ENCODE measurements at regions not wholly inside any gene's neighbourhood (a gene's known extent, or its start where the extent isn't known, plus 50 kb on each side); places are given as distances from the start of the nearest gene placed in this dataset.

DNA sequence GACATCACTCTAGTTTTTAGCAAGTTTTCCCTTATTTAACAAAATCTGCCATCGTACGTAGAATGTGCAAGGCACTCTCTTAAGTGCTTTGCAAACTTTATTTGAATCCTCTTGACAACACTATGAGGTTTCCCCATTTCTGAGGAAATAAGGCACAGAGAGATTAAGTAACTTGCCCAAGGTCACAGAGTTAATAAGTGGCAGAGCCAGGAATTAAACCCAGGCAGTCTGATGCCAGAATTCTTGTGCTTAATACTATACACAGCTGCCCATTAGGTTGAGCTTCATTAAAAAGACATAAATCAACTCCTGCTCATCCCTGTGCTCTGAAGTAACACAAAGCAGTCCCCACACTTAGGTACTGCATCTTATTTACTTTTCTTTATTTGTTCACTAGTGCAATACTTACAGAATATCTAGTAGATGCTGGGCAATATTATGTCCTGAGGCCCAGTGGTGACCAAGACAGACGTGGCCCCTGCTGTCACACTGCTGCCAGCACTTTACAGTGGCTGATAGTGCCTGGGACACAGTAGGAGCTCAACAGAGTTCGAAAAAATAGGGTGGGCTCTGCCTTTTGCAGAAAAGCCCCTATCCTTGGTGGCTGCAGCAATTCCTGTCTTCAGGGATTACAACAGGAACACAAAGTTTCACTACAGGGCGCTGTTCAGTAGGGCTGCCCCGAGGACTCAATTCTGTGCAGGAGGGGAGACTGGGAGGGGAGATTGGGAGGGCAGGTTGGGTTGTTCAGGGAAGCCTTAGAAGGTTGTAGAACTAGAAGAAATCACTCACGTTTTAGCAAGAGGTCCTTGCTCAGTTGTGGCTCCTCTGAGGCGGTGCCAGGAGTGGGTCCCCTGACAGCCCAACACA lies 138.3 kb upstream of the TPM1 start:
- CTCF ChIA-PET = no interaction called here
- H3K27ac Mint-ChIP-seq = no peak overlapping the region

DNA sequence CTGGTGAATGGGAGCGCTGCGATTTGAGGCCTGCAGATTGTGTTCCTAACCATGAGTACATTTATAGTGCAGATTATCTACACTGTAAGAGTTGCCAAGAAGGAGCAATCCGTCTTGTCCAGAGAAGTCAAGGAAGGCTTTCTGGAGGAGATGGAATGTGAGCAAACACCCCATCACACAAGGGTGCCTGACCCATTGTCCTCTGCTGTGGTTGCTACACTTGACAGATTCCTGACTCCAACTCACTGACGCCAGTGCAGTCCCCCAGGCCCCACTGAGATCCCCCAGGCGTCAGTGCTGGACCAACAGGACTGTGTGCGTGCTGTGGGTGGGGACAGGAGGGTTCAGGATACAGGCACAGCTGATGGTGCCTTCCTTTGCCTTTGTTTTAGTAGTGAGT lies 135.9 kb upstream of the TPM1 start:
- H3K4me1 Mint-ChIP-seq = peaks cover 27% of the 10 kb centered on the region
- no peaks in the 10 kb centered on the region for H3K27me3 Mint-ChIP-seq (ENCODE audit: low read depth)
- DNase-seq (ENCODE audit: low spot score) (no peak), ATAC-seq (no peak)
- no peak overlapping the region for H3K4me3 Mint-ChIP-seq
- H3K9me3 Mint-ChIP-seq = peaks cover 4% of the 10 kb centered on the region; the same call in 1 of the 2 replicates
- H3K27ac Mint-ChIP-seq = no peak overlapping the region
- POLR2A ChIA-PET = no interaction called here
- CTCF ChIA-PET = no interaction called here
- no peaks in the 10 kb centered on the region for H3K36me3 Mint-ChIP-seq
- TF ChIP-seq, protein P1, sequence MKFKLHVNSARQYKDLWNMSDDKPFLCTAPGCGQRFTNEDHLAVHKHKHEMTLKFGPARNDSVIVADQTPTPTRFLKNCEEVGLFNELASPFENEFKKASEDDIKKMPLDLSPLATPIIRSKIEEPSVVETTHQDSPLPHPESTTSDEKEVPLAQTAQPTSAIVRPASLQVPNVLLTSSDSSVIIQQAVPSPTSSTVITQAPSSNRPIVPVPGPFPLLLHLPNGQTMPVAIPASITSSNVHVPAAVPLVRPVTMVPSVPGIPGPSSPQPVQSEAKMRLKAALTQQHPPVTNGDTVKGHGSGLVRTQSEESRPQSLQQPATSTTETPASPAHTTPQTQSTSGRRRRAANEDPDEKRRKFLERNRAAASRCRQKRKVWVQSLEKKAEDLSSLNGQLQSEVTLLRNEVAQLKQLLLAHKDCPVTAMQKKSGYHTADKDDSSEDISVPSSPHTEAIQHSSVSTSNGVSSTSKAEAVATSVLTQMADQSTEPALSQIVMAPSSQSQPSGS (CRISPR knock-in tag; IDR thresholded peaks at IDR 0.05; ENCODE audit: borderline replicate concordance, low read depth) = no peak
- TF ChIP-seq, protein P2, sequence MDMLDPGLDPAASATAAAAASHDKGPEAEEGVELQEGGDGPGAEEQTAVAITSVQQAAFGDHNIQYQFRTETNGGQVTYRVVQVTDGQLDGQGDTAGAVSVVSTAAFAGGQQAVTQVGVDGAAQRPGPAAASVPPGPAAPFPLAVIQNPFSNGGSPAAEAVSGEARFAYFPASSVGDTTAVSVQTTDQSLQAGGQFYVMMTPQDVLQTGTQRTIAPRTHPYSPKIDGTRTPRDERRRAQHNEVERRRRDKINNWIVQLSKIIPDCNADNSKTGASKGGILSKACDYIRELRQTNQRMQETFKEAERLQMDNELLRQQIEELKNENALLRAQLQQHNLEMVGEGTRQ (CRISPR knock-in tag; IDR thresholded peaks at IDR 0.05) = no peak
- TF ChIP-seq NFATC4 (CRISPR knock-in tag; IDR thresholded peaks at IDR 0.05) (no peak), NR1H2 (CRISPR knock-in tag; IDR thresholded peaks at IDR 0.05) (no peak), JUN (CRISPR knock-in tag; IDR thresholded peaks at IDR 0.05) (no peak), RELA (CRISPR knock-in tag; IDR thresholded peaks at IDR 0.05; ENCODE audit: borderline replicate concordance) (no peak), TCF7 (CRISPR knock-in tag; IDR thresholded peaks at IDR 0.05; ENCODE audit: low read depth) (no peak), NR3C1 (CRISPR knock-in tag; conservative IDR thresholded peaks at IDR 0.05; ENCODE audit: low read depth) (no peak), ESRRA (CRISPR knock-in tag; IDR thresholded peaks at IDR 0.05; ENCODE audit: borderline replicate concordance) (no peak), CREB1 (CRISPR knock-in tag; IDR thresholded peaks at IDR 0.05) (no peak), NFYB (CRISPR knock-in tag; conservative IDR thresholded peaks at IDR 0.05; ENCODE audit: low read depth) (no peak)
- TF ChIP-seq, protein P3, sequence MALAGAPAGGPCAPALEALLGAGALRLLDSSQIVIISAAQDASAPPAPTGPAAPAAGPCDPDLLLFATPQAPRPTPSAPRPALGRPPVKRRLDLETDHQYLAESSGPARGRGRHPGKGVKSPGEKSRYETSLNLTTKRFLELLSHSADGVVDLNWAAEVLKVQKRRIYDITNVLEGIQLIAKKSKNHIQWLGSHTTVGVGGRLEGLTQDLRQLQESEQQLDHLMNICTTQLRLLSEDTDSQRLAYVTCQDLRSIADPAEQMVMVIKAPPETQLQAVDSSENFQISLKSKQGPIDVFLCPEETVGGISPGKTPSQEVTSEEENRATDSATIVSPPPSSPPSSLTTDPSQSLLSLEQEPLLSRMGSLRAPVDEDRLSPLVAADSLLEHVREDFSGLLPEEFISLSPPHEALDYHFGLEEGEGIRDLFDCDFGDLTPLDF (CRISPR knock-in tag; IDR thresholded peaks at IDR 0.05) = no peak
- TF ChIP-seq, protein P4, sequence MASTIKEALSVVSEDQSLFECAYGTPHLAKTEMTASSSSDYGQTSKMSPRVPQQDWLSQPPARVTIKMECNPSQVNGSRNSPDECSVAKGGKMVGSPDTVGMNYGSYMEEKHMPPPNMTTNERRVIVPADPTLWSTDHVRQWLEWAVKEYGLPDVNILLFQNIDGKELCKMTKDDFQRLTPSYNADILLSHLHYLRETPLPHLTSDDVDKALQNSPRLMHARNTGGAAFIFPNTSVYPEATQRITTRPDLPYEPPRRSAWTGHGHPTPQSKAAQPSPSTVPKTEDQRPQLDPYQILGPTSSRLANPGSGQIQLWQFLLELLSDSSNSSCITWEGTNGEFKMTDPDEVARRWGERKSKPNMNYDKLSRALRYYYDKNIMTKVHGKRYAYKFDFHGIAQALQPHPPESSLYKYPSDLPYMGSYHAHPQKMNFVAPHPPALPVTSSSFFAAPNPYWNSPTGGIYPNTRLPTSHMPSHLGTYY (CRISPR knock-in tag; IDR thresholded peaks at IDR 0.05) = no peak
- TF ChIP-seq, protein P5, sequence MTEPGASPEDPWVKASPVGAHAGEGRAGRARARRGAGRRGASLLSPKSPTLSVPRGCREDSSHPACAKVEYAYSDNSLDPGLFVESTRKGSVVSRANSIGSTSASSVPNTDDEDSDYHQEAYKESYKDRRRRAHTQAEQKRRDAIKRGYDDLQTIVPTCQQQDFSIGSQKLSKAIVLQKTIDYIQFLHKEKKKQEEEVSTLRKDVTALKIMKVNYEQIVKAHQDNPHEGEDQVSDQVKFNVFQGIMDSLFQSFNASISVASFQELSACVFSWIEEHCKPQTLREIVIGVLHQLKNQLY (CRISPR knock-in tag; IDR thresholded peaks at IDR 0.05) = no peak

More for the DNA sequence above, 138.3 kb upstream of the TPM1 start:
- Mint-ChIP-seq H3K4me3 (no peak overlapping the region), H3K4me1 (peaks cover 30% of the 10 kb centered on the region), H3K9me3 (peaks cover 2% of the 10 kb centered on the region; the same call in 1 of the 2 replicates), H3K36me3 (no peaks in the 10 kb centered on the region), H3K27me3 (ENCODE audit: low read depth) (no peaks in the 10 kb centered on the region)
- POLR2A ChIA-PET = no interaction called here
- TF ChIP-seq, protein P6, sequence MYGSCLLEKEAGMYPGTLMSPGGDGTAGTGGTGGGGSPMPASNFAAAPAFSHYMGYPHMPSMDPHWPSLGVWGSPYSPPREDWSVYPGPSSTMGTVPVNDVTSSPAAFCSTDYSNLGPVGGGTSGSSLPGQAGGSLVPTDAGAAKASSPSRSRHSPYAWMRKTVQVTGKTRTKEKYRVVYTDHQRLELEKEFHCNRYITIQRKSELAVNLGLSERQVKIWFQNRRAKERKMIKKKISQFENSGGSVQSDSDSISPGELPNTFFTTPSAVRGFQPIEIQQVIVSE (CRISPR knock-in tag; IDR thresholded peaks at IDR 0.05; ENCODE audit: borderline replicate concordance) = no peak
- TF ChIP-seq, protein P7, sequence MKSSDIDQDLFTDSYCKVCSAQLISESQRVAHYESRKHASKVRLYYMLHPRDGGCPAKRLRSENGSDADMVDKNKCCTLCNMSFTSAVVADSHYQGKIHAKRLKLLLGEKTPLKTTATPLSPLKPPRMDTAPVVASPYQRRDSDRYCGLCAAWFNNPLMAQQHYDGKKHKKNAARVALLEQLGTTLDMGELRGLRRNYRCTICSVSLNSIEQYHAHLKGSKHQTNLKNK (CRISPR knock-in tag; IDR thresholded peaks at IDR 0.05) = no peak
- TF ChIP-seq, protein P3 (CRISPR knock-in tag; IDR thresholded peaks at IDR 0.05) = no peak
- no peak for TF ChIP-seq NR1H2 (CRISPR knock-in tag; IDR thresholded peaks at IDR 0.05)
- TF ChIP-seq, protein P8, sequence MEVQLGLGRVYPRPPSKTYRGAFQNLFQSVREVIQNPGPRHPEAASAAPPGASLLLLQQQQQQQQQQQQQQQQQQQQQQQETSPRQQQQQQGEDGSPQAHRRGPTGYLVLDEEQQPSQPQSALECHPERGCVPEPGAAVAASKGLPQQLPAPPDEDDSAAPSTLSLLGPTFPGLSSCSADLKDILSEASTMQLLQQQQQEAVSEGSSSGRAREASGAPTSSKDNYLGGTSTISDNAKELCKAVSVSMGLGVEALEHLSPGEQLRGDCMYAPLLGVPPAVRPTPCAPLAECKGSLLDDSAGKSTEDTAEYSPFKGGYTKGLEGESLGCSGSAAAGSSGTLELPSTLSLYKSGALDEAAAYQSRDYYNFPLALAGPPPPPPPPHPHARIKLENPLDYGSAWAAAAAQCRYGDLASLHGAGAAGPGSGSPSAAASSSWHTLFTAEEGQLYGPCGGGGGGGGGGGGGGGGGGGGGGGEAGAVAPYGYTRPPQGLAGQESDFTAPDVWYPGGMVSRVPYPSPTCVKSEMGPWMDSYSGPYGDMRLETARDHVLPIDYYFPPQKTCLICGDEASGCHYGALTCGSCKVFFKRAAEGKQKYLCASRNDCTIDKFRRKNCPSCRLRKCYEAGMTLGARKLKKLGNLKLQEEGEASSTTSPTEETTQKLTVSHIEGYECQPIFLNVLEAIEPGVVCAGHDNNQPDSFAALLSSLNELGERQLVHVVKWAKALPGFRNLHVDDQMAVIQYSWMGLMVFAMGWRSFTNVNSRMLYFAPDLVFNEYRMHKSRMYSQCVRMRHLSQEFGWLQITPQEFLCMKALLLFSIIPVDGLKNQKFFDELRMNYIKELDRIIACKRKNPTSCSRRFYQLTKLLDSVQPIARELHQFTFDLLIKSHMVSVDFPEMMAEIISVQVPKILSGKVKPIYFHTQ (CRISPR knock-in tag; IDR thresholded peaks at IDR 0.05) = no peak
- TF ChIP-seq ESRRA (CRISPR knock-in tag; IDR thresholded peaks at IDR 0.05; ENCODE audit: borderline replicate concordance) = no peak
- TF ChIP-seq CREM (CRISPR knock-in tag; IDR thresholded peaks at IDR 0.05) = no peak
- TF ChIP-seq, protein P9, sequence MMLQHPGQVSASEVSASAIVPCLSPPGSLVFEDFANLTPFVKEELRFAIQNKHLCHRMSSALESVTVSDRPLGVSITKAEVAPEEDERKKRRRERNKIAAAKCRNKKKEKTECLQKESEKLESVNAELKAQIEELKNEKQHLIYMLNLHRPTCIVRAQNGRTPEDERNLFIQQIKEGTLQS (CRISPR knock-in tag; conservative IDR thresholded peaks at IDR 0.05) = no peak
- no peak for DNase-seq (ENCODE audit: low spot score)
- no peak for ATAC-seq
